GM12874 (cell line): ENCODE measurements at regions not wholly inside any gene's neighbourhood (a gene's known extent, or its start where the extent isn't known, plus 50 kb on each side); places are given as distances from the start of the nearest gene placed in this dataset.

Experiments
- TF ChIP-seq, protein P1 (sequence below): IDR thresholded peaks from 2 replicates; pipeline ENCODE4 v1.5.1; 2011; ENCODE audit warnings: low read depth, mild to moderate bottlenecking, control low read depth, low read length, moderate library complexity; ENCODE audit not compliant: insufficient read depth

- TF ChIP-seq, protein P1, sequence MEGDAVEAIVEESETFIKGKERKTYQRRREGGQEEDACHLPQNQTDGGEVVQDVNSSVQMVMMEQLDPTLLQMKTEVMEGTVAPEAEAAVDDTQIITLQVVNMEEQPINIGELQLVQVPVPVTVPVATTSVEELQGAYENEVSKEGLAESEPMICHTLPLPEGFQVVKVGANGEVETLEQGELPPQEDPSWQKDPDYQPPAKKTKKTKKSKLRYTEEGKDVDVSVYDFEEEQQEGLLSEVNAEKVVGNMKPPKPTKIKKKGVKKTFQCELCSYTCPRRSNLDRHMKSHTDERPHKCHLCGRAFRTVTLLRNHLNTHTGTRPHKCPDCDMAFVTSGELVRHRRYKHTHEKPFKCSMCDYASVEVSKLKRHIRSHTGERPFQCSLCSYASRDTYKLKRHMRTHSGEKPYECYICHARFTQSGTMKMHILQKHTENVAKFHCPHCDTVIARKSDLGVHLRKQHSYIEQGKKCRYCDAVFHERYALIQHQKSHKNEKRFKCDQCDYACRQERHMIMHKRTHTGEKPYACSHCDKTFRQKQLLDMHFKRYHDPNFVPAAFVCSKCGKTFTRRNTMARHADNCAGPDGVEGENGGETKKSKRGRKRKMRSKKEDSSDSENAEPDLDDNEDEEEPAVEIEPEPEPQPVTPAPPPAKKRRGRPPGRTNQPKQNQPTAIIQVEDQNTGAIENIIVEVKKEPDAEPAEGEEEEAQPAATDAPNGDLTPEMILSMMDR, result no peak
Measured at GRCh38 chr16:88326611-88327485, 55.9 kb upstream of the ZNF469 start.

DNA sequence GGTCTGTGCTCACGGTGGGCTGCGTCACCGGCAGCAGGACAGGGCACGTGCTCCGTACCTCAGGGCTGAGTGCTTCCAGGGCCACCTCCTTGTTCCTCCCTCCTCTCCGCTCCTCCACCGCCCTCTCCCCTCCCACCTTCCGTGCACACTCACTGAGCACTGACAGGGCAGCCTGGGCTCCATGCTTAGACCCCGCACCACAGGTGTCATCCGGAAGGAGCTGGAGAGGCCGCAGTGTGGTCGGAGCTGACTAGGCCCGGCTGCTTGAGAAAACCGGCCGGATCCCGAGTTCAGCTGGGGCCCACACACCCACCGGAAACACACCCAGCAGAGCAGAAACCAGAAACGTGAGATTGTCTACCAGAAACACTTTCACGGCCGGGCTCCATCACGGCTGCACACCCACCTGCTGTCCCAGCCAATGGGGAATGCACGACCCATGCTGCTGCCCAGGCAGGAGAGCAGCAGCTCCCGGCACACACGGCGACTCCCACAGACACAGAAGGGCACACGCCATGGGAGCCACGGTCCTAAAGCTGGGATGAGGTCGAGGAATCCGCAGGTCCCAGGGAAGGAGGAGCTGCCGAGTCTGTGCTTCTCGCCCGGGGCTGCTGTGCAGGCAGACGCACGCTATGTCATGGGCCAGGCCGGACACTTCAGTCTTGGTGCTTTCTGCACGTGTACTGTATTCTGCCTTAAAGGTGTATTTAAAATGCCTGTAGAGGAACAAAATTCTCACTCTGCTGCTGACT, 55.0 kb upstream of the ZNF469 start:
- TF ChIP-seq, protein P1, result no peak

GRCh38 chr16:88328313-88328980, 54.3 kb upstream of the ZNF469 start:
- TF ChIP-seq, protein P1, result no peak

DNA sequence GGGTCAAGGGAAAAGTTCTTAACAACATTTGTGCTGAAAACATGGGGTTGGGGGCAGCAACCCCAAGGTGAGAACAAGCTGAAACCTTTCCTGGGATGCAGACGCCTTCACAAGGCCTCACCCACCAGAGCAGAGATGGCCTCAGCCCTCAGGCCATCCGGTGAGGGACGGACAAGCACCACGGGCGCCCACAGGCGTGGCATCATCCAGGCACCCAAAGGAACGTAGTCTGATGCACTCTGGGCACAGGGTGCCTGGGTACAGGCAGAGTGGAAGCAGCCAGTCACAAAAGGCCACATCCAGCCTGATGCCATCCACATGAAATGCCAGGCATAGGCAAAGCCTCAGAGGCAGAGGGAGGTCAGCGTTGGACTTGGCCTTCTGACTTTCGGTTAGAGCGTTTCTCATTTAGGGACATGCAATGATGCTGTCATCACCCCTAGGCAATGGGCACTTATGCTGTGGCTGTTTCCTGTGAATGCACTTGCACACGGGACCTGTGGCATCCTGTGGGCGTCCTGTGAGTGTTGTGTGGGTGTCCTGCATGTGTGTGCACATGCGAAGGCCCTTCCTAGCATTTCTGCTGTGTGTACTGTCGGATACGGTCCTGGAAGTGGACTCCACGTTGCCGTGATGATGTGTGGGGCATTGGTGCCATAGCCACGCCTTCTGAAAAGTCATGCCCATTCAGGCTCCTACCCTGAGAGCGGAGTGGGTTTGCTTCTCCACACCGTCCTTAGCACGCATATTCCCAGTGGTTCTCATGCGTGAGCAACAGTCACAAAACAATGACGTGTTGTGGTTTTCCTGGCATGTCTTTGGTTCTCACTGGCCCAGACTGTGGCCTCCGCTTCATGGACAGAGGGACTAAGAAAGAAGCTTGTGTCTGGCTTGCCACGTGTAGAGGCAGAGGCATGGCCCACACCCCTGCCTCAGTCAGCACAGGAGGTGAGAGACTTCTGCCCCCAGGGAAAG, 52.7 kb upstream of the ZNF469 start:
- TF ChIP-seq, protein P1, result no peak

DNA sequence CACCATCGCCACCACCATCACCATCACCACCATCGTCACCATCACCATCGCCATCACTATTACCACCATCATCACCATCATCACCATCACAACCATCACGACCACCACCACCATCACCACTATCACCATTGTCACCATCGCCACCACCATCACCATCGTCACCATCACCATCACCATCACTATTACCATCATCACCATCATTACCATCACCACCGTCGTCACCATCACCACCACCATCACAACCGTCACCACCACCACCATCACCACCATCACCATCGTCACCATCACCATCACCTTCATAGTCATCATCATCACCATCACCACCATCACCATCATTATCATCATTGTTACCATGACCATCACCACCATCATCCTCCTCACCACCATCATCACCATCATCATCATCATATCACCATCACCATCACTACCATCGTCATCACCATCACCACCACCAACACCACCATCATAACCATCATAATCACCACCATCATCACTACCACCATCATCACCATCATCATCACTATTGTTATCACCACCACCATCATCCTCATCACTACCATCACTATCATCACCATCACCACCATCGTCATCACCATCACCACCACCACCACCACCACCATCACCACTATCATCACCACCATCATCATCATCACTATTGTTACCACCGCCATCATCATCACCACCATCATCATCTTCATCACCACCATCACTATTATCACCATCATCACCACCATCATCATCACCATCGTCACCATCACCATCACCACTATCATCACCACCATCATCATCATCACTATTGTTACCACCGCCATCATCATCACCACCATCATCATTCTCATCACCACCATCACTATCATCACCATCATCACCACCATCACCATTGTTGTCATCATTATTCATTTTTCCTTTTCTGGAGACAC, 51.5 kb upstream of the ZNF469 start:
- TF ChIP-seq, protein P1, result no peak

- TF ChIP-seq, protein P1, result no peak
Measured at GRCh38 chr16:88331989-88332920, 50.5 kb upstream of the ZNF469 start.
